RWPE1 (cell line): ENCODE measurements at regions not wholly inside any gene's neighbourhood (a gene's known extent, or its start where the extent isn't known, plus 50 kb on each side); places are given as distances from the start of the nearest gene placed in this dataset.
"Not testable (repeated sequence)": the region's sequence is repeated elsewhere in the genome, so short reads cannot be mapped to it uniquely, and the experiment has no call there.

Source experiments
- CTCF ChIA-PET: fragments of 350-600 bp; sonication (Branson Sonifier 250); formaldehyde crosslinking; extraction: SDS; loops from one replicate; lab custom pipeline; 2021; lab: Yijun Ruan, JAX
- POLR2A ChIA-PET: fragments of 400-600 bp; formaldehyde crosslinking; extraction: SDS; loops from one replicate; lab custom pipeline; 2020; ENCODE audit warnings: antibody characterized with exemption; ENCODE audit not compliant: low non-redundant PET; lab: Yijun Ruan, JAX
- DNase-seq: peaks from one replicate; pipeline ENCODE4 v3.0.0; 2012; ENCODE audit warnings: low spot score
- H3K27ac ChIP-seq: fragments of 450-650 bp; 2 replicates; pipeline ENCODE4 v1.5.1; 2017
- CTCF ChIP-seq: fragments of 450-650 bp; conservative IDR thresholded peaks from 2 replicates; pipeline ENCODE4 v1.5.1; 2017; ENCODE audit warnings: low read depth, mild to moderate bottlenecking

- POLR2A ChIA-PET: no interaction called here
These were observed 558.4 kb upstream of the ST8SIA4 start for GRCh38 chr5:101461455-101461854.

GRCh38 chr5:101458587-101458986 is 555.5 kb upstream of the ST8SIA4 start:
- no peak for TF ChIP-seq CTCF
- H3K27ac ChIP-seq: no peak overlapping the region
- no peak for DNase-seq
- CTCF ChIA-PET: no interaction called here
- POLR2A ChIA-PET: no interaction called here

More at GRCh38 chr5:101461455-101461854, 558.4 kb upstream of the ST8SIA4 start:
- no peak for TF ChIP-seq CTCF
- CTCF ChIA-PET: no interaction called here
- no peak for DNase-seq
- H3K27ac ChIP-seq: no peak overlapping the region

GRCh38 chr5:101455851-101456250 is 552.8 kb upstream of the ST8SIA4 start:
- no peak overlapping the region for H3K27ac ChIP-seq
- ChIA-PET POLR2A (no interaction called here), CTCF (no interaction called here)
- no peak for TF ChIP-seq CTCF
- no peak for DNase-seq

- no peak for DNase-seq
- ChIA-PET POLR2A (no interaction called here), CTCF (interaction anchor here (0.7 kb wide), 1 partner anchor 64 kb away, joined by 4 read pairs; no protein-coding TSS in a partner anchor)
- H3K27ac ChIP-seq: no peak overlapping the region
- TF ChIP-seq CTCF: no peak
These were observed 552.0 kb upstream of the ST8SIA4 start for GRCh38 chr5:101455048-101455447.

- DNase-seq, CTCF ChIA-PET, POLR2A ChIA-PET, H3K27ac ChIP-seq: not testable (repeated sequence)
These were observed 539.2 kb upstream of the ST8SIA4 start for GRCh38 chr5:101442281-101442680.

GRCh38 chr5:101440173-101440572 is 537.1 kb upstream of the ST8SIA4 start:
- no peak for DNase-seq
- CTCF ChIA-PET: no interaction called here
- POLR2A ChIA-PET: no interaction called here
- no peak for TF ChIP-seq CTCF
- H3K27ac ChIP-seq: no peak overlapping the region

GRCh38 chr5:101437351-101437750 is 534.3 kb upstream of the ST8SIA4 start:
- H3K27ac ChIP-seq: no peak overlapping the region
- ChIA-PET POLR2A (no interaction called here), CTCF (no interaction called here)
- DNase-seq: no peak
- no peak for TF ChIP-seq CTCF
